Right lobe of liver (tissue), 4 donors: ENCODE measurements at regions not wholly inside any gene's neighbourhood (a gene's known extent, or its start where the extent isn't known, plus 50 kb on each side); places are given as distances from the start of the nearest gene placed in this dataset.

Experiments used
- CTCF ChIP-seq, 4 donors: fragments of 200-600 bp in 3 of 4; fragments of 450-650 bp in 1 of 4; IDR thresholded peaks; one replicate each; pipeline versions ENCODE4 v1.5.1 to v1.8.0; 2016 to 2022; ENCODE audit warnings: antibody characterized with exemption in 4 of 4, mild to moderate bottlenecking in 2 of 4
- POLR2A ChIP-seq: fragments of 450-650 bp; IDR thresholded peaks from one replicate; pipeline ENCODE4 v1.6.1; 2017; ENCODE audit warnings: antibody characterized with exemption, mild to moderate bottlenecking
- donor health status: DM: no; HTN: no; CAD: no.
- donor health status: DM: no; HTN: no; CAD: no.
- donor health status: DM: no; HTN: yes; CAD: no.

- no peak for TF ChIP-seq CTCF (IDR thresholded peaks at IDR 0.05)
- TF ChIP-seq POLR2A, result no peak
Measured at GRCh38 chr14:61636779-61637178, 58.5 kb upstream of the HIF1A start.
